Endothelial cell (in vitro differentiated cells): ENCODE measurements at regions not wholly inside any gene's neighbourhood (a gene's known extent, or its start where the extent isn't known, plus 50 kb on each side); places are given as distances from the start of the nearest gene placed in this dataset.

Experiments
- DNase-seq: peaks from one replicate; pipeline ENCODE4 v3.0.0; 2021; ENCODE audit warnings: low spot score
- H3K27ac Mint-ChIP-seq: one replicate; pipeline ENCODE4 v1.8.0; 2021; ENCODE audit warnings: mixed read lengths, inconsistent platforms; ENCODE audit not compliant: unreplicated experiment
- H3K27me3 Mint-ChIP-seq: one replicate; pipeline ENCODE4 v1.8.0; 2021; ENCODE audit warnings: mild to moderate bottlenecking, moderate library complexity, mixed read lengths, inconsistent platforms; ENCODE audit not compliant: unreplicated experiment
- H3K36me3 Mint-ChIP-seq: one replicate; pipeline ENCODE4 v1.8.0; 2021; ENCODE audit warnings: mild to moderate bottlenecking, low read depth, mixed read lengths, inconsistent platforms; ENCODE audit not compliant: unreplicated experiment
- H3K4me1 Mint-ChIP-seq: one replicate; pipeline ENCODE4 v1.8.0; 2021; ENCODE audit warnings: mild to moderate bottlenecking, mixed read lengths, inconsistent platforms; ENCODE audit not compliant: unreplicated experiment
- H3K4me3 Mint-ChIP-seq: one replicate; pipeline ENCODE4 v1.8.0; 2021; ENCODE audit warnings: mild to moderate bottlenecking, mixed read lengths, inconsistent platforms; ENCODE audit not compliant: unreplicated experiment
- H3K9me3 Mint-ChIP-seq: one replicate; pipeline ENCODE4 v1.8.0; 2021; ENCODE audit warnings: mixed read lengths, inconsistent platforms; ENCODE audit not compliant: unreplicated experiment
- CTCF ChIP-seq: fragments of 200-600 bp; sonication (generic); IDR thresholded peaks from one replicate; pipeline ENCODE4 v1.5.0; 2021; ENCODE audit warnings: antibody characterized with exemption; ENCODE audit not compliant: unreplicated experiment

DNA sequence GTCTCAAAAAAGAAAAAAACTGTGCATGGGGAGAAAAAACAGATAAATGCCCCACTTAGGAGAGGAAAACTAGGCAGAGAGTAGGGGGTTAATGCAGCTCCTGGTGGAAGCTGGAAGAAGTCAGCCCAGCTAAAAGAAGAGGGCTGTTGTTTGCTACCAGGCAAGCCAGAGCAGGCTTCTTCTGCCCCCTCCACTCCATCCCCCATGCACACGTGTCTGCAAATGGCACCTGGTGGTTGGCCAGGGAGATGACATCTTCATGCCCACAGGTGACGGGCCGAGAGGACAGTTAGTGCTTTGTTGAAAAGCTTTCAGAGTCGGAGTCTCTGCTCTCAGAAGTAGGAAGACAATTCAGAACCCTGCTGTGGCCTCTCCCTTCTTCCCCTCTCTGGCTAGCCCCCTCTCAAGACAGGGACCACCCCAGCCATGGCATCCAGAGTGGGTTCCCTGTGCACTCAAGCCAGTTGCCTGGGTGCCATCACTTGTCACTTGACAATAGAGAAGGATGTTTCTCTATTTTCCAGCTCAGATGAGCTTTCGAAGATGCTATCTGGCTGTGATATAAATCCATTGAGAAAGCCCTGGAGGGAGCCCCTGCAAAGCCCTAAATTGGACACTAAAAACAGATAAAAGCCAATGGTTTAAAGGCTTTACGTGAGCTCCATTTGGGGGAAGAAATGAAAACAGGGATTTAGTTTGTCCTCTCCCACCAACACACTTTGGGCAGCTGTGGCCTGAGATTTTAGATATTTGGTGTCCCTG lies 142.0 kb downstream of the TRIM29 start:
- Mint-ChIP-seq H3K27ac (no peak overlapping the region), H3K27me3 (no peaks in the 10 kb centered on the region), H3K4me3 (no peak overlapping the region), H3K36me3 (no peaks in the 10 kb centered on the region), H3K4me1 (peaks cover 12% of the 10 kb centered on the region), H3K9me3 (no peaks in the 10 kb centered on the region)
- no peak for DNase-seq
- no peak for TF ChIP-seq CTCF

DNA sequence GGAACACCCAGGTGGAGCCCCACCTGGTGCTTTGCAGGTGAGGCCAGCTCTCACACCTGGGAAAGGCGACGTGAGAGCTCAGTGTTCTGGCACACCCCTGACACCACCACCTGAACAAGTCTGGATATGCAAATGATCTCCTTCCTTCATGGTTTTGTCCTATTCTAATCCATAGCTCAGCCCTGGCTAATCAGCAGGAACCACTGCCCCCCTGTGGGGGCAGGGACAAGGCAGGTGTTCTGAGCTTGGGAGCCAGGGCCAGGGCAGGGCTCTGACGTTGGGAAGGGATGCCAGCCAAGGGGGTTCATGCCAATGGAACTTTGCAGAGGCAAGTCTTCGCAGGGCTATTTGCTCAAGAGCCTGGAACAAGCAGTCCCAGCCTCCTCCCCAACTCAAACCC lies 144.2 kb downstream of the TRIM29 start:
- no peak for DNase-seq
- Mint-ChIP-seq H3K27me3 (no peaks in the 10 kb centered on the region), H3K4me3 (no peak overlapping the region), H3K9me3 (no peaks in the 10 kb centered on the region), H3K4me1 (peaks cover 13% of the 10 kb centered on the region), H3K36me3 (no peaks in the 10 kb centered on the region), H3K27ac (no peak overlapping the region)
- TF ChIP-seq CTCF, result no peak

DNA sequence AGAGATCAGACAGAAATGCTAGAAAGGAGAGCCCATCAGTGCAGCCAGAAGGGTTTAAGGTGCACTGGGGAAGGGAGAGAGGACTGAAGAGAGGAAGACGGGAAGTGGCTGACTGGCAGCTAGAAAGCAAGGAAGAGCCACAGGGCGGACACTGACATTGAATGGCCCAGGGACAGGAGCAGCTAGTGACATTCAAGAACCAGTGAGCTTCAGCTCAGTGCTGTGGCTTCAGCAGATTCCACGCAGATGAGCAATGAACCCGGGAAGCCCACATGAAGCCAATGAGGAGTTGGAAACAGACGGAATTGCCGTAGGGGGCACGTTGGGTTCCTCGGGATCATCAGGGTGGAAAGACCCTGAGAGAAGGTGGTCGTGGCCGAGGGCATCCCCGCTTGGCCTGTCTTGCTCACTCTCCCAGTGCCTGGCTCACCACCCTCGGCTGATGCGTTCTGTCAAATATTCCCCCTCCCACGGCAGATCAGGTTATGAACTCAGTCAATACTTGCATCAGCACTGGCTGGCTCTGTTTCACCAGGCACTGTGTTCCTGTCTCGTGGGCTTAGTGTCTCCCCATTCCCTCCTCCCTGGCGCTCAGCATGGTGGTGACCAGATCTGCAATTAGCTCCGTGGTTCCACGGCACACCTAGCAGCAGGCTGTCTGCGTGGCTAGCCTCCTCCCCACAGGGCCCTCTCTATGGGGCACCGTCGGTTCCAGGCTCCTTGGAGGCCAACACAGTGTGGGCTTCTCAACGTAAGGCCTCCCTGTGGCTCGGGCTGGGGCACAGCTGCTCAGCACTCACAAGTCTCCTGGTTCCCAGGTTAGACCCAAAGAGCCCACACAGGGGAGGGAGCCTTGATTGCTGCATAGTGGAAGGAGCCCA lies 145.5 kb downstream of the TRIM29 start:
- no peaks in the 10 kb centered on the region for H3K9me3 Mint-ChIP-seq
- H3K27ac Mint-ChIP-seq, result no peak overlapping the region
- no peak overlapping the region for H3K4me3 Mint-ChIP-seq
- TF ChIP-seq CTCF, result no peak
- no peaks in the 10 kb centered on the region for H3K36me3 Mint-ChIP-seq
- H3K4me1 Mint-ChIP-seq, result peaks cover 9% of the 10 kb centered on the region
- DNase-seq, result no peak
- H3K27me3 Mint-ChIP-seq, result no peaks in the 10 kb centered on the region

GRCh38 chr11:119991669-119992068 lies 146.2 kb downstream of the TRIM29 start:
- TF ChIP-seq CTCF, result no peak
- Mint-ChIP-seq H3K27me3 (no peaks in the 10 kb centered on the region), H3K27ac (no peak overlapping the region), H3K4me1 (peaks cover 9% of the 10 kb centered on the region), H3K9me3 (no peaks in the 10 kb centered on the region), H3K4me3 (no peak overlapping the region), H3K36me3 (no peaks in the 10 kb centered on the region)
- no peak for DNase-seq

DNA sequence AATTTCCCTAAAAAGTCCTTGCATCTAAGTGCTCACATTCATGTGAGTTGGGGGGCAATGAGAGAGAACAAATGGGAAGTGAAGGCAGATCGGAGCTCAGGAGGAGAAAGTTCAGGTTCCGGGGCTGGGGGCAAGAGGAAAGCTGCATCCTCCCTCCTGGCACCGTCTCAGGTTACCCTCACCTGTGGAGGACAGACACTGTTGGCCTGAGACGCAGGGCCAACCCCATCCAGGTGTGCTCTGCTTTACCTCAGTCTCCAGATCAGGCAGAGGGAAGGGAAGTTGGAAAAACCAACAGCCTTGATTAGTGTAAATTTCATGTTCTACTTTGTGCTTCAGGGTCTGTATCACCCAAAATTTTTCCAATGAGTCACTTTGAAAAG lies 146.9 kb downstream of the TRIM29 start:
- no peak for DNase-seq
- Mint-ChIP-seq H3K27me3 (no peaks in the 10 kb centered on the region), H3K9me3 (no peaks in the 10 kb centered on the region), H3K4me1 (peaks cover 9% of the 10 kb centered on the region), H3K36me3 (no peaks in the 10 kb centered on the region), H3K4me3 (no peak overlapping the region), H3K27ac (no peak overlapping the region)
- TF ChIP-seq CTCF, result no peak
